DND-41 (cell line): ENCODE measurements at regions not wholly inside any gene's neighbourhood (a gene's known extent, or its start where the extent isn't known, plus 50 kb on each side); places are given as distances from the start of the nearest gene placed in this dataset.

ENCODE experiments used
- ATAC-seq: fragments of 200-7000 bp; cut with Tn5 transposase; 3 replicates; pipeline ENCODE4 v1.9.1; 2021; ENCODE audit warnings: low read depth; ENCODE audit not compliant: insufficient read depth
- DNase-seq: peaks from one replicate; pipeline ENCODE4 v3.0.0-alpha.2; 2020
- H2AFZ ChIP-seq: 2 replicates; pipeline ENCODE4 v1.6.0; 2012; ENCODE audit warnings: low read depth, low read length
- H3K27ac ChIP-seq: 2 replicates; pipeline ENCODE4 v1.5.1; 2012; ENCODE audit warnings: low read length, inconsistent platforms
- H3K27me3 ChIP-seq: fragments of 200-600 bp; sonication (generic); 2 replicates; pipeline ENCODE4 v1.6.0; 2012; ENCODE audit warnings: low read length, mild to moderate bottlenecking, inconsistent platforms; ENCODE audit not compliant: insufficient read depth, poor library complexity
- H3K36me3 ChIP-seq: 2 replicates; pipeline ENCODE4 v1.5.1; 2012; ENCODE audit warnings: low read length, inconsistent platforms; ENCODE audit not compliant: insufficient read depth
- H3K4me1 ChIP-seq: 2 replicates; pipeline ENCODE4 v1.5.1; 2012; ENCODE audit warnings: mild to moderate bottlenecking, low read length; ENCODE audit not compliant: insufficient read depth
- H3K4me2 ChIP-seq: 2 replicates; pipeline ENCODE4 v1.6.0; 2012; ENCODE audit warnings: mild to moderate bottlenecking, moderate library complexity, low read length, inconsistent platforms; ENCODE audit not compliant: insufficient read depth
- H3K4me3 ChIP-seq, 2 experiments: fragments of 200-600 bp in 1 of 2; shearing (Covaris generic) in 1 of 2; 2 replicates each; pipeline ENCODE4 v1.5.1; 2012 to 2016; ENCODE audit warnings: inconsistent platforms in 2 of 2, low read length in 2 of 2, mild to moderate bottlenecking in 2 of 2, low read depth in 1 of 2, moderate library complexity in 1 of 2
- H3K79me2 ChIP-seq: 2 replicates; pipeline ENCODE4 v1.6.0; 2012; ENCODE audit warnings: low read length, inconsistent platforms; ENCODE audit not compliant: insufficient read depth
- H3K9ac ChIP-seq: 2 replicates; pipeline ENCODE4 v1.6.0; 2012; ENCODE audit warnings: low read depth, mild to moderate bottlenecking, inconsistent platforms, low read length, moderate library complexity
- H3K9me3 ChIP-seq: 2 replicates; pipeline ENCODE4 v1.5.1; 2012; ENCODE audit warnings: low read length, moderate library complexity, mild to moderate bottlenecking, inconsistent platforms; ENCODE audit not compliant: insufficient read depth, severe bottlenecking
- H4K20me1 ChIP-seq: 2 replicates; pipeline ENCODE4 v1.6.0; 2012; ENCODE audit warnings: low read length; ENCODE audit not compliant: insufficient read depth
- CTCF ChIP-seq: IDR thresholded peaks from 2 replicates; pipeline ENCODE4 v1.5.1; 2012; ENCODE audit warnings: borderline replicate concordance, low read length, moderate library complexity, mild to moderate bottlenecking; ENCODE audit not compliant: poor library complexity, severe bottlenecking; ENCODE audit errors: extremely low read depth
- EZH2 ChIP-seq: IDR thresholded peaks from 3 replicates; pipeline ENCODE4 v1.6.1; 2012; ENCODE audit warnings: borderline replicate concordance, low read depth, mild to moderate bottlenecking, moderate library complexity, low read length, inconsistent platforms; ENCODE audit not compliant: severe bottlenecking

- no peak overlapping the region for H3K4me2 ChIP-seq
- H3K4me3 ChIP-seq: no peak overlapping the region
- H3K4me1 ChIP-seq: no peaks in the 10 kb centered on the region
- no peak overlapping the region for H3K27ac ChIP-seq
- TF ChIP-seq CTCF: no peak
- TF ChIP-seq EZH2: no peak
- no peaks in the 10 kb centered on the region for H3K27me3 ChIP-seq
- H2AFZ ChIP-seq: no peak overlapping the region
- no peak for DNase-seq
- no peaks in the 10 kb centered on the region for H3K36me3 ChIP-seq
- H4K20me1 ChIP-seq: no peaks in the 10 kb centered on the region
- no peaks in the 10 kb centered on the region for H3K9me3 ChIP-seq
- H3K79me2 ChIP-seq: no peaks in the 10 kb centered on the region
- H3K9ac ChIP-seq: no peak overlapping the region
- ATAC-seq: no peak
Measured at GRCh38 chr6:102356170-102356569, 962.7 kb downstream of the GRIK2 start.

GRCh38 chr6:102355578-102355977, 962.1 kb downstream of the GRIK2 start:
- H3K9me3 ChIP-seq: no peaks in the 10 kb centered on the region
- no peak overlapping the region for H3K4me2 ChIP-seq
- no peaks in the 10 kb centered on the region for H3K79me2 ChIP-seq
- no peak overlapping the region for H3K27ac ChIP-seq
- TF ChIP-seq EZH2 (no peak), CTCF (no peak)
- H3K4me1 ChIP-seq: no peaks in the 10 kb centered on the region
- no peak overlapping the region for H2AFZ ChIP-seq
- H3K4me3 ChIP-seq: no peak overlapping the region
- no peaks in the 10 kb centered on the region for H3K27me3 ChIP-seq
- DNase-seq (no peak), ATAC-seq (no peak)
- no peaks in the 10 kb centered on the region for H4K20me1 ChIP-seq
- no peak overlapping the region for H3K9ac ChIP-seq
- no peaks in the 10 kb centered on the region for H3K36me3 ChIP-seq

GRCh38 chr6:102352552-102352951, 959.0 kb downstream of the GRIK2 start:
- ATAC-seq: no peak

More at GRCh38 chr6:102352552-102352951, 959.0 kb downstream of the GRIK2 start:
- no peak overlapping the region for H3K27ac ChIP-seq
- TF ChIP-seq CTCF (no peak), EZH2 (no peak)
- H3K4me2 ChIP-seq: no peak overlapping the region
- no peaks in the 10 kb centered on the region for H4K20me1 ChIP-seq
- no peaks in the 10 kb centered on the region for H3K36me3 ChIP-seq
- no peak overlapping the region for H2AFZ ChIP-seq
- DNase-seq: no peak
- no peak overlapping the region for H3K4me3 ChIP-seq
- H3K27me3 ChIP-seq: no peaks in the 10 kb centered on the region
- no peaks in the 10 kb centered on the region for H3K4me1 ChIP-seq
- no peaks in the 10 kb centered on the region for H3K79me2 ChIP-seq
- H3K9ac ChIP-seq: no peak overlapping the region
- no peaks in the 10 kb centered on the region for H3K9me3 ChIP-seq
